HG02870 (cell line): ENCODE measurements at regions not wholly inside any gene's neighbourhood (a gene's known extent, or its start where the extent isn't known, plus 50 kb on each side); places are given as distances from the start of the nearest gene placed in this dataset.
"Not testable (repeated sequence)": the region's sequence is repeated elsewhere in the genome, so short reads cannot be mapped to it uniquely, and the experiment has no call there.

Experiments used
- ATAC-seq: cut with Tn5 transposase; IDR thresholded peaks from one replicate; pipeline ENCODE4 v1.9.1; 2021; ENCODE audit warnings: mild to moderate bottlenecking, moderate library complexity; ENCODE audit not compliant: unreplicated experiment

DNA sequence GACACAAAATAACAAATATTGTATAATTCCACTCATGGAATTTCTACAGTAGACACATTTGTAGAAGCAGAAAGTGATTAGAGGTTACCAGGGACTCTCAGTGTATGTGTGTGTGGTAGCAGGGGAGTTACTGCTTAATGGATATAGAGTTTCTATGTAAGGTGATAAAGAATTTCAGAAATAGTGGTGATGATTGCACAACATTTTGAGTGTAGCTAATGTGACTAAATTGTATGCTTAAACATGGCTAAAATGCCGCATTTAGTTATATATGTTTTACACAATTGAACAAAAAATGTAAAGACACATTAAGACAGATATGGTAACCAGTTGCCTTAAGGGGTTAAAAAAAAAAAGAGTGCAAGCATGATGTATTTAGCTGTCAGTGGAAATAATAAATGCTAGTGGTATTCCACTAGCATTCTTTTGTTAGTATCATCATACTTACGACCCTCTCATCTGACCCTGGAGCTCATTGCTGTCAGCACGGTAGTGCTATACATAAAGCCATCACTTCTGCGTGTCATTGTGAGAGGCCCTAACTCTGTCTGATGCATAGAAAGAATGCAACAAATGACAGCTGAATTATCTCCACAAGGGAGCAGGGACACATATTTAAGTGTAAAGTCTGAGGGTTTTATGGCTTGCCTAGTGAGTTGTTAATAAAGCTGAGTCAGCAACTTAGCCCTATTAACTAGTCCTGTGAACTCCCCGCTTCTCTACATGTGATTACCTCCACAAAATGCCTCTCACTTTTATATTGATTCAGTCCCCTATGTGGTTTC is 134.1 kb upstream of the RXFP2 start:
- no peak for ATAC-seq

DNA sequence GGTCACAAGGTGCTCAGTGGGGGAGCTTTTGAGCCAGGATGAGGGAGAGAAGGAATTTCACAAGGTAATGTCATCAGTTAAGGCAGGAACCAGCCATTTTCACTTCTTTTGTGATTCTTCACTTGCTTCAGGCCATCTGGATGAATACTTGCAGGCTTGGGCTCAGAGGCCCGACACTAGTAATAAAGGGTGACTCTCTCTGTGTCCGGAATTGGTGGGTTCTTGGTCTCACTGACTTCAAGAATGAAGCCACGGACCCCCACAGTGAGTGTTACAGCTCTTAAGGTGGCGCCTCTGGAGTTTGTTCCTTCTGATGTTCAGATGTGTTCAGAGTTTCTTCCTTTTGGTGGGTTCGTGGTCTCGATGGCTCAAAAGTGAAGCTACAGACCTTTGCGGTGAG is 131.8 kb upstream of the RXFP2 start:
- not testable (repeated sequence) for ATAC-seq

DNA sequence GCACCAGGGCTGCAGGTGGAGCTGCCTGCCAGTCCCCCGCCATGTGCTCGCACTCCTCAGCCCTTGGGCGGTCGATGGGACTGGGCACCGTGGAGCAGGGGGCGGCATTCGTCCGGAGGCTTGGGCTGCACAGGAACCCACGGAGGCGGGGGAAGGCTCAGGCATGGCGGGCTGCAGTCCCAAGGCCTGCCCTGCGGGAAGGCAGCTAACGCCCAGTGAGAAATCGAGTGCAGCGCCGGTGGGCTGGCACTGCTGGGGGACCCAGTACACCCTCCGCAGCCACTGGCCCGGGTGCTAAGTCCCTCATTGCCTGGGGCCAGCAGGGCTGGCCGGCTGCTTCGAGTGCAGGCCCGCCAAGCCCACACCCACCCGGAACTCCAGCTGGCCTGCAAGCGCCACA is 130.5 kb upstream of the RXFP2 start:
- not testable (repeated sequence) for ATAC-seq

DNA sequence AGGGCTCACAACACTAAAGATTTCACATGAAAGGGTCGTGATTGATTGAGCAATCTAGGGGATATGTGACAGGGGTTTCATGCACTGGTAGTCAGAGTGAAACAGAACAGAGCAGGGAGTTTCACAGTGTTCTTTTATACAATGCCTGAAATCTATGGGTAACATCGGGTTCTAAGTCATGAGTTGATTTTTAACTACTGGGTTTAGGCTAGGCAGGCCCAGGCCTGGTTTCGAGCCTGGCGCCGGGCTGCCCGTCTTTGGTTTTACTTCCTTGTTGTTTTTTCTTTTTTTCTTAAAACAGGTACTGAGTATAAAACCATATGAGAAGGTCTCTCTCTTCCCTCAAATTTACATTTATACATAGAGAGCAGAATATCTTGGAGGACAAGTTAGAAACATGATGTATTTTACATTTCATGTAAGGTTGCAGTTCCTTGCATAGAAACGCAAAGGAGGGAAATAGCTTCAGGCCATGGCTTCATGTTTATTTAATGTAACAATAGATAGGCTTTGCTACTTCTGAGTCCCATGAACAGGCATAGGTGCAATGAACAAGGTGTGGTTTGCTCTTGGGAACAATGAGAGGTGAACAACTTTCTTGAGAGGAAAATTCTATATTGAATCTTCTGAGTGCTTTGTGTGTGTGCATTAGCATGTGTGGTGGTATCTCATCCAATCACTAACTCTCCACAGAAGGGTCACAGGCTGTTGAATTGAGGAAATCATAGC is 128.9 kb upstream of the RXFP2 start:
- no peak for ATAC-seq

DNA sequence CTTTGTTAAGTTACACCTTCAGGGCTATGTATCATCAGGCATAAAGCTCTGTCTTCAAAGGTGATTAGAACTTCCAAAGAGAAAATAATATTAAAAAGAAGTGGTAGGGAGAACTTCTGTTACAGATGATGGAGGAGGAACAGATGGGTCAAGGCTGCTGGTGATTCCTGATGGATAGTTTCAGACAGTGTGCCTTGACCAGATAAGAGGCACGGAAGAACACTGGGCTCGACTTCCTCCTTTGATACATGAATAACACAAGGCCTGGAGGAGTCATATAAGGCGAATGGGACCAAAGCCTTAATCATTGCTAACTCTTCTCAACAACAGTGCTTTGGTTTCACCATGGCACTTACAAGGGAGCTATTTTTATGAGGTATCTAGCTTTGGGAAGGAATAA is 128.1 kb upstream of the RXFP2 start:
- no peak for ATAC-seq

DNA sequence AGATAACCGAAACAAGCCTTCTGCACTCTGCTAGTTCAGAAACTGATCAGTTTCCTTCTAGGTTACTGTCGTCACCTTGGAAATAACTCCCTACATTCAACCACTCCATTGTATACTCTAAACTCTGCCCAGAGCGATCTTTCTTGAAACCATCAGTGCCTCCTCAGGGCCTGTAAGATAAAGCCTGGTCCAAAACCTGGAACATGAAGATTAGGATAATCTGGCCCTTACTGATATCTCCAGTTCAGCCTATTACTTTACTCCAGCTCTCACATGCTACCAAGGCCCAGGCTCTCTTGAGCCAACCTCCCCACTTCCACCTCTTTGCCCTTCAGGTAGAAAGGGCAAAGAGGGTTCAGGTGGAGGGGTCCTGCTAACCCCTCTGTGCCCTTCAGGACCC is 125.3 kb upstream of the RXFP2 start:
- no peak for ATAC-seq

DNA sequence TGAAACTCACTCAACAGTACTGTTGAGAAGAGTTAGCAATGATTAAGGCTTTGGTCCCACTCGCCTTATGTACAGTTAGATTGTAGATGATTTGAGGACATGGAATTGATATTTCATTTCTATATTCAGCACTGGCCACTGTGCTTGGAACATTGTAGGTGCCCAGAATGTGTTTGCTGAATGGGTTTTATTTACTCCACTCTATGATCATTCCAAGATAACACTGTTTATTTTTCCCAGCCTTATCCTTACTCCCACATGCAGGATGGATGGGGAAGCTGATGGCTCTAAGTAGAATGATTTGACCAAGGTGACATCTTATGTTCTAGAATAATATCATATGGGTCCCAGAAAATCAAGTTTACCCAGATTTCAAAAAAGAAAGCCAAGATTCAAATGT is 124.6 kb upstream of the RXFP2 start:
- no peak for ATAC-seq

DNA sequence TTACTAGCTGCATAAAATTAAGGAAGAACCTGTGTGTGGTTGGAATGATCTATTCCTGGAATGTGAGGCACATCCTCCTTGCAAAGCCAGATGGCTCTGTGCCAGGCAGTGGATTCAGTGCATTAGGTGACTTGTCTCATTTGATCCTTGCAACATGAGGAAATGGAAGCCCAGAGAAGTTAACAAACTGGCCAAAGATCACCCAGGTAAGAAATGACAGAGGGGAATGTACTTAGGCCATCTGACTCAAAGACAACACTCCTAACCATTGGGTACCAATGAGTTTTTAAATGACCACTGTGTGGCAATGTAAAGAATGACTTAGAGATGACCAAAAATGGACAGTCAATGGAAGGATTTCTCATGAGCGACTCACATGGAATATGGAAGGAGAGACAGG is 114.2 kb upstream of the RXFP2 start:
- ATAC-seq: no peak

DNA sequence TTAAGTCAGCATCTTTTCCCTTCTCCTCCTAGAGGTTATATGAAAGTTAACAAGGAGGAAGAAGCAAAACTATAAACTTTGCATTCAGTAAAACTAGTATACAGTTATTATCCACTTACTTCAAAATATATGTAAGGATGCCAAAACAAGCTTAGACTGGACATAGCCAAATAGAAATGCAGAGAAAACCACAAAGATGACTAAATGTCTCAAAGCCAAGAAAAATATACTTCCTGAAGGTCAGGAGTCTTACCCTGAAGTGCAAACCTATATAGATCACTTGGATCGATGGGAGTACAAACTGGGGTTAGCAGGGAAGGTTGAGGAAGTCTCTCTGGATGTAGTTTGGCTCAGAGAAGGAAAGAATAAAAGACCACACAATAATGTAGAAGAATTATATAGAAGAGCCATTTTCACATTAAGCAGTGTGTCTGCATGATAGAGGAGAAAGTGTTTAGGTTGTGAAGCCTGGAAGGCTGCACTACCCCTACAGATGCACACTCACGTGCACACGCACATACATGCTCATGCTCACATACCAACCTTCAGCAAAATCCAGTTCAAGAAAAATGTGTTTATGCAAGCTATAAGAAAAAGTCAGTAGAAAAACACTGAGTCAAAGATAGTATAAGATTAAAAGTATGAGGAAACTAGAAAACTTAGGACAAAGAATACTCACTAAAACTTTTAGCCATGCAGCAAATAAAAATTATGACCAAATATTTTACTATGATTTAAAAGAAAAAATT is 112.1 kb upstream of the RXFP2 start:
- ATAC-seq: no peak

DNA sequence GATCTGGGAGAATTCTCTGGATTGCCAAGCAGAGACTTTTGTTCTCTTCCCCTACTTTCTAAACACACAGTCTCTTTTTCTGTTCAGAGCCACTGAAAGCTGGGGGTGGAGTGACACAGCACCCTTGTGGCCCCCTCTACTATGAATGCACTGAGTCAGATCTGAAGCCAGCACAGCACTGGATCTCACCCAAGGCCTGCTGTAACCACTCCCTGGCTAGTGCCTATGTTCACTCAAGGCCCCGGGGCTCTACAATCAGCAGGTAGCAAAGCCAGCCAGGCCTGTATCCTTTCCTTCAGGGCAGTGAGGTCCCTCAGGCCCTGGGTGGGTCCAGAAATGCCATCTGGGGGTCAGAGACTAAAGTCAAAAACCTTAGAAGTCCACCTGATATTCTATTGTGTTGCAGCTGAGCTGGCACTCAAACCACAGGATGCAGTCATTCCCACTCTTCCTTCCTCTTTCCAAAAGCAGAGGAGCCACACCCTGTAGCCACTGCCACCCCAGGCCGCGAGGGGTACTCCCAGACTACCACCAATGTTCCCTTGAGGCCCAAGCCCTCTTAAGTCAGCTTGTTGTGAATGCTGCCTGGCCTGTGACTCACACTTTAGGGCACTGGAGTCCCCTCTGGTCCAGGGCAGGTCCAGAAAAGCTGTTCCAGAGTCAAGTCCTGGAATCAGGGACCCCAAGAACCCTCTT is 110.1 kb upstream of the RXFP2 start:
- ATAC-seq: no peak

DNA sequence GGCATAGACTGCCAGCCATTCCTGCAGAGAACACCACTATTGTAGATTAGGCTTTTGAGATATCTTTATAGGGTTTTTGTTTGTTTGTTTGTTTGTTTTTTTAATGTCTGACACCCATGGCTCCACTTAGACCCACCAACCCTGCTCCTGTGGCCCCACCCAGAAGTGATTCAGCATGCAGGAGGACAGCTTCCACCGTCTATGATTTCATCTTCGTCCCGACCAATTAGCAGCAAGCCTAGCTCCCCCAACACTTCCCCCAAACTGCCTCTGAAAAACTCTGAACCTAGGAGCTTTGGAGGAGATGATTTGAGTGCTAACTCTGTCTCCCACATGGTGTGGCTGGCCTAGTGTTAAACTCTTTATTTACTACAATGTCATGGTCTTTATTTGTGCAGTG is 108.3 kb upstream of the RXFP2 start:
- ATAC-seq: no peak

DNA sequence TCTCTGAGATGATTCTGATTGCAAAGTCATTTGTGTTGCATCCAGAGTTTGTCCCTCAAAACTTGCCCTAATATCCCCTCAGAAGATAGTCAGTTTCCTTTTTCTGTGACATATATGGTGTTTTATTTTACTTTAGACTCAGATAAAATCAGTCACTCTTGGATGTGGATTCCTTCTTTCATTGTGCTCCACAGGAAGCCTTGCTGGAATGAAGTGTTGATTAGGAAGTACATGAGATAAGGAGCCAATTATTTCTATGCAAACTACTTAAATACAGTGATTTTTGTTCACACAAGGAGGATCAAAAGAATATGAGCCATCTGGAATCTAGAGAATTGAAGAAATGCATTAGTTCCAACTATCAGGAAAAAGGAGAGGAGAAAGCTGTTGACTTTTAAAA is 107.6 kb upstream of the RXFP2 start:
- no peak for ATAC-seq

DNA sequence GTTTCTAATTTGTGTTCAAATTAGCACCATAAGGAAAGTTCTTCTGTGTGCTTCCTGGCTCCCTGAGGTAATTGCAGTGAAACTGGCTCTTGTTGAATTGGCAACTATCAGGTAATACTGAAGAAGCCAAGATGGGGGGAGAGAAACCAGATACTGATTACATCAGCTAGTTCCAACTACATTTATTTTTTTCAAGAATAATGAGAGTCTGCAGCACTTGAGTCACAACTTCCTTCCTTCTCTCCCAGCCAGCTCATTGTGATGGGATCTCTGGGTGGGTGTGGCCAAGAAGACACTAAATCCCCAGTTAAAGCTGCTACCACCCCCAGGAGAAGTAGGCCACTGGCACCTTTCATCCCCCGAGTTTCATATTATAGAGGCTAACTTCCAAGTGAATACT is 100.7 kb upstream of the RXFP2 start:
- no peak for ATAC-seq

DNA sequence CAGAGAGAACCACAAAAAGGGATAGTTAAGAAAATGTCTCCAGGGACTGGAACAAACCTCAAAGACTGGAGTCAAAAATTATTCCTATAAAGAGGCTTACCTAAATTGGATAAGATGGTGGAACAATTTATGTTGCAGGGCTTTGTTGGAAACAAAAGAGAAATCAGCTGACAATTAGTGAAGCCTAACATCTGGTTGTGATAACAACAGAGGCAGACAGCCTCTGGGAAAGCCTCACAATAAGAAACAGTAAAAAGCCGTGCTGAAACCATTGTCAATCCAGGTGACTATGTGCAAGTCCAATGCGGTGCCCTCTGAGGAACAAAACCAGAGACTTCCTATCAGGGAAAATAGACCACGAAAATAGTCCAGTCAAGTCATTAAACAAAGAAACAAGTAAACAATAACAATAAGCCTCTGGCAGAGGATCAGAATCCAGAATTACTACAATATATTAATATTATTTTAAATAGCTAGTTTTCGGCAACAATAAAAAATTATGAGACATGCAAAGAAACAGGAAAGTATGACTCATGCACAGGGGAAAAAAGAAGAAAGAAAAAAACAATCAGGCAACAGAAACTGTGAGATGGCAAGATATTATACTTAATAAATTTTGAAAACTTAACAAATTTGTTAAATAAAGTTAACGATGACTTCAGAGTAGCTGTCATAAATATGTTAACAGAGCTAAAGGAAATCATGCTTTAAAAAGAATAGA is 99.7 kb upstream of the RXFP2 start:
- ATAC-seq: no peak

DNA sequence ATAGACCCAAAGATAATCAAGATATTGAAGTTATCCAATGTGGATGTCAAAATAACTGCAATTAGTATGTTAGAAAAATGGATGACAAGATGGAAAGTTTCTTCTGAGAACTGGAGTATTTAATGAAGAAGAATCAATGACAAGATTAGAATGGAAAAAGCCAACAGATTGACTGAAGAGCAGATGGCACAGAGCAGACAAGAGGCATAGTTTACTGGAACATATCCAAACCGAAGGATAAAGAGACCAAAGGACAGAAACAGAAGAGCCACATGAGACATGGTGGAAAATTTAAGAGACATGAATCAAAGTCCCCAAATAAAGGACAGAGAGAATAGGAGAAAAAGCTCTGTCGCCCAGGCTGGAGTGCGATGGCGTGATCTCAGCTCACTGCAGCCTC is 89.6 kb upstream of the RXFP2 start:
- no peak for ATAC-seq

DNA sequence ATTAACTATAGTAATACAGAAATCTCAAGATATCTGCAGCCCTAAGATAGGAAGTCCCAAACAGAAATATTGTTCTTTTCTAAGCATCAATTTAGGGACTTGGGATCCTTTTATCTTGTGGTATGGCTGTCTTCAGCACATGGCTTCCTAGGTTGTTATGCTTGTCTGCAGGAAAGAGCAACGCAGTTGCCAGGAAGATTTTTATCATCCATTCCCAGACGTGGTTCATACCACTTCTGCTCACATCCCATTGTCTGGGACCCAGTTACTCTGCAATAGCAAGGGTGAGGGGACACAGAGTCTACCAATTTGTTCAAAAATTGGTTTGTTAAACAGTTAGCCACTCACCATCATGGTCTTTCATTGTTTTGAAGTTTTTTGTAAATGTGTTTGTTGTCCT is 85.6 kb upstream of the RXFP2 start:
- ATAC-seq: no peak

DNA sequence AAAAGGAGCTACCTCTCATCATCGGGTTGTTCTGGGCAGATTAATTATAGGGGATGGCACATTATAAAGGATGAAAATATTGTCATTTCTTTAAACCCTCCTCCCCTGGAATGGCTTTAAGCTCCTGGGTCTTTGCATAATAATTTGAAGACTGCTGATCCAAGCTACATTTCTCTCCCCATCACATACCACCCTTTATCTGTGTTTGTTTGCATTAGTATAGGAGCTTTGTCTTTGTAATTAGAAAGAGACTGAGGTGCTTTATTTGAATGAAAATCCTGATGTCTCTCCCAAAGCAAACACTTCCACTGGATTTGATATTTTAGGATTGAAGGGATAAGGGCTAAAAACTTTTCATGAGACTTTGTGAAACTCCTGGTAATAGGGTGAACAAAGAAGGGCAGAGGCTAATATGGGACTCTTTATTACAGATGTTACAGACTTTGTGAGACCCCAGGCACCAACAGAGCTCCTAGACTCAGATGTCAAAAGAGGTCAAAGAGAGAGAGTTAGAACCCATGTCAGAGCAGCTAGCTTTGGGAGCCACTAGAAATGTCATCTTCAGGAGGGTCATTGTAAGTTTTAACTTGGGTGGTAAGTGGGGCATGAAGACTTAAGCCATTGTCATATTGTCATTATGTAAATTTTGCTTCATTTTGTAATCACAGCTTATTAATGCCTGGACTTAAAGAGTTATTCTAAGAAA is 75.3 kb upstream of the RXFP2 start:
- no peak for ATAC-seq

DNA sequence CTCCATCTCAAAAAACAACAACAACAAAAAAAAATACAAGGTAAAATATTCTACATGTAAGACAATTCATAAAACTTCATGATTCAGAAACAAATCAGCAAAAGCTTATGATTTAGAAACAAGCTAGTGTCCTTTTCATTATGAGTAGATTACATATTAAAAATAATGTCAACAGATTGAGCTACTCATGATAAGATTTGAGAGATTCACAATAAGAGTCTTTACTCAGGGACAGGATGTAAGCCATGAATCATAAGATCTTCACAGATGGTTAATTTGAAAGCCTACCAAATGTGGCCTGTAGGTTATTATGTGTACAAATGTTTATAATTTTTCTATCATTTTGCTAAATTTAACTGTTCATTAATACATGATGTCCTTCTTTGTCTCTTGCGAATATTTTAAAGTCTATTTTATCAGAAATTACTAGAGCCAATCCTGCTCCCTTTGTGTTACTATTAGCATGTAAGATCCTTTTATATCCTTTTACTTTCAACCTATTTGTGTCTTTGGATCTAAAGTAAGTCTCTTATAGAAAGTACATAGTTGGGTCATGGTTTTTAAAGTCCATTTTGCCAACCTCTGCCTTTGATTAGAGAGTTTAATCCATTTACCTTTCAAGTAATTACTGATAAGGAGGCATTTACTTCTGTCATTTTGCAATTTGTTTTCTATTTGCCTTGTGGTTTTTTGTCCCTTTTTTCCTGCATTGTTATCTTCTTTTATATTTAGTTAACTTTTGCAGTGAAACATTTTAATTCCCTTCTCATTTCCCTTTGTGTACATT is 68.3 kb upstream of the RXFP2 start:
- ATAC-seq: no peak

DNA sequence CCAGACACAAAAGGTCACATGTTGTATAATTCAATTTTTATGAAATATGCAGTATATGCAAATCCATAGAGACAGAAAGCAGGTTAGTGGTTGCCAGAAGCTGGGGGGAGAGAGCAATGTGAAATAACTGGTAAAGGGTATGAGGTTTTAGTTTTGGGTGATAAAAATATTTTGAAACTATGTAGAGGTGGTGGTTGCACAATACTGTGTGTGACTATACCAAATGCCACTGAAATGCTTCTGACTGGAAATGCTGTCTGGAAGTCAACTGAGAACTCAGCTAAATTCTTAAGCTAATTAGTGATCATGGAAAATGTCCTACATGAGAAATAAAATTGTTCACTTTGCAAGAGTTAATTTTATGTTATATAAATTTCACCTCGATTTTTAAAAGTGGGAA is 65.3 kb upstream of the RXFP2 start:
- ATAC-seq: no peak
